Thyroid gland (tissue), 4 donors: ENCODE measurements at regions not wholly inside any gene's neighbourhood (a gene's known extent, or its start where the extent isn't known, plus 50 kb on each side); places are given as distances from the start of the nearest gene placed in this dataset.

Experiments used
- POLR2A ChIP-seq, 2 donors: fragments of 450-650 bp; IDR thresholded peaks; one replicate each; pipeline ENCODE4 v1.6.1; 2017; ENCODE audit warnings: antibody characterized with exemption in 2 of 2, mild to moderate bottlenecking in 2 of 2, moderate library complexity in 1 of 2
- TF ChIP-seq, protein P1 (sequence below), 6 experiments: fragments of 200-600 bp in 3 of 6; fragments of 450-650 bp in 3 of 6; sonication (generic) in 3 of 6; IDR thresholded peaks; one replicate each; pipeline ENCODE4 v1.5.1; 2016 to 2019; ENCODE audit warnings: antibody characterized with exemption in 6 of 6, mild to moderate bottlenecking in 2 of 6, inconsistent platforms in 1 of 6, moderate library complexity in 1 of 6

GRCh38 chr14:101623077-101623372, 61.7 kb downstream of the DIO3 start:
- TF ChIP-seq, protein P1, sequence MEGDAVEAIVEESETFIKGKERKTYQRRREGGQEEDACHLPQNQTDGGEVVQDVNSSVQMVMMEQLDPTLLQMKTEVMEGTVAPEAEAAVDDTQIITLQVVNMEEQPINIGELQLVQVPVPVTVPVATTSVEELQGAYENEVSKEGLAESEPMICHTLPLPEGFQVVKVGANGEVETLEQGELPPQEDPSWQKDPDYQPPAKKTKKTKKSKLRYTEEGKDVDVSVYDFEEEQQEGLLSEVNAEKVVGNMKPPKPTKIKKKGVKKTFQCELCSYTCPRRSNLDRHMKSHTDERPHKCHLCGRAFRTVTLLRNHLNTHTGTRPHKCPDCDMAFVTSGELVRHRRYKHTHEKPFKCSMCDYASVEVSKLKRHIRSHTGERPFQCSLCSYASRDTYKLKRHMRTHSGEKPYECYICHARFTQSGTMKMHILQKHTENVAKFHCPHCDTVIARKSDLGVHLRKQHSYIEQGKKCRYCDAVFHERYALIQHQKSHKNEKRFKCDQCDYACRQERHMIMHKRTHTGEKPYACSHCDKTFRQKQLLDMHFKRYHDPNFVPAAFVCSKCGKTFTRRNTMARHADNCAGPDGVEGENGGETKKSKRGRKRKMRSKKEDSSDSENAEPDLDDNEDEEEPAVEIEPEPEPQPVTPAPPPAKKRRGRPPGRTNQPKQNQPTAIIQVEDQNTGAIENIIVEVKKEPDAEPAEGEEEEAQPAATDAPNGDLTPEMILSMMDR (IDR thresholded peaks at IDR 0.05) = no peak
- TF ChIP-seq POLR2A (IDR thresholded peaks at IDR 0.05) = no peak
